Neural cell (in vitro differentiated cells): ENCODE measurements at regions not wholly inside any gene's neighbourhood (a gene's known extent, or its start where the extent isn't known, plus 50 kb on each side); places are given as distances from the start of the nearest gene placed in this dataset.

Experiments
- CTCF ChIP-seq: fragments of 450-650 bp; IDR thresholded peaks from 2 replicates; pipeline ENCODE4 v1.5.1; 2014; ENCODE audit warnings: antibody characterized with exemption, mild to moderate bottlenecking, moderate library complexity; ENCODE audit not compliant: poor library complexity, severe bottlenecking
- EP300 ChIP-seq: fragments of 450-650 bp; conservative IDR thresholded peaks from 2 replicates; pipeline ENCODE4 v1.6.1; 2014; ENCODE audit warnings: antibody characterized with exemption, mild to moderate bottlenecking, moderate library complexity; ENCODE audit not compliant: poor library complexity, severe bottlenecking
- EZH2 ChIP-seq: fragments of 200-600, 300-800 bp; shearing (Covaris generic), sonication (generic); IDR thresholded peaks from 2 replicates; pipeline ENCODE4 v1.6.1; 2014; ENCODE audit warnings: antibody characterized with exemption, low read length, borderline replicate concordance, mild to moderate bottlenecking; ENCODE audit not compliant: insufficient read depth, poor library complexity, severe bottlenecking
- POLR2AphosphoS5 ChIP-seq: IDR thresholded peaks from 2 replicates; pipeline ENCODE4 v1.6.1; 2012
- RAD21 ChIP-seq: fragments of 450-650 bp; conservative IDR thresholded peaks from 2 replicates; pipeline ENCODE4 v1.6.1; 2014; ENCODE audit warnings: antibody characterized with exemption, mild to moderate bottlenecking, moderate library complexity
- REST ChIP-seq: IDR thresholded peaks from 2 replicates; pipeline ENCODE4 v1.6.1; 2012; ENCODE audit warnings: borderline replicate concordance
- SMC3 ChIP-seq: fragments of 450-650 bp; conservative IDR thresholded peaks from 2 replicates; pipeline ENCODE4 v1.6.1; 2014; ENCODE audit warnings: antibody characterized with exemption, mild to moderate bottlenecking, moderate library complexity; ENCODE audit not compliant: poor library complexity
- TAF1 ChIP-seq: IDR thresholded peaks from 2 replicates; pipeline ENCODE4 v1.6.1; 2012; ENCODE audit warnings: low read depth

DNA sequence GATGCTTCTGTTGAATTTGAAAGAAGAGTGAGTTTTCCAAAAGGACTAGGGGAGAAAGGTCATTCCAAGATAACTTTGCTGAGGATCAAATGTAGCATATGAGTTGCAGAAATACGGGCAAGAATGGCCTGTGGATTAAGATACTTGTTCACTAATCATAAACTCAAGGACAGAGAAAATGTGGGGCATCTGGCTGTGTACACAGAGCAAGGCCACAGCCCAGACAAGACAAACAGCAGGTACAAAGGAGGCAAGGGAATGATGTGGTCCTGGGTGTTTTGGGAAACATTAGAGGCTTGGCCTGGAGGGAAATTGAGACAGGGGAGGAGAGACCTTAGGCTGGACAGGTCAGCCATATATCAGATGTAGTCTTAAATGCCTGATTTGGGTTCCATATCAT lies 254.8 kb downstream of the TTC32 start:
- TF ChIP-seq TAF1 (no peak), RAD21 (no peak), CTCF (no peak), POLR2AphosphoS5 (no peak), EZH2 (no peak), EP300 (no peak), REST (no peak), SMC3 (no peak)
